ENCODE measurements at regions not wholly inside any gene's neighbourhood (a gene's known extent, or its start where the extent isn't known, plus 50 kb on each side); places are given as distances from the start of the nearest gene placed in this dataset.

DNA sequence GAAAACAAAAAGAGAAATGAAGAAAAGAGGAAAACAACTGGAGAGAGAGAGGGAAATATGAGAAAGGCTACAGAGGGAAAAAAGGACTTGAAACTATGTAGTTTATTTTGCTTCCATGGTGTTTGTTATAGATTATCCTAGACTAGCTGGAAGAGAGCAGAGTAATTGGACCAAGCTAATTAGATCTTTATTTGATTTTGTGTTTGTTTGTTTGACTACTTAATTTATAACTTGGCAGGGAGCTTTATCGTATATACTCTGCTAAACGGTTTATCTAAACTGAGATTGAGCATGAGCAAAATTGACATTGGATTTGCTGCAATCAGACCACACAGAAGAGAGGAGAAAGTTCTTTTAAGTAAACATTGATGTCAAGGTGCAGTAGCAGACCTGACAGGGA is 443.8 kb upstream of the USP24 start:
- Mint-ChIP-seq H3K36me3 (no peaks in the 10 kb centered on the region), H3K4me3 (no peak overlapping the region), H3K27ac (peak overlapping the region; percentile 27), H3K27me3 (ENCODE audit: low read depth) (no peaks in the 10 kb centered on the region), H3K4me1 (peaks cover 27% of the 10 kb centered on the region), H3K9me3 (peaks cover 11% of the 10 kb centered on the region)
- CTCF ChIA-PET, result no interaction called here
- POLR2A ChIA-PET, result interaction anchor here (1.5 kb wide), 1 partner anchor 18 kb away, joined by 4 read pairs; no protein-coding TSS in a partner anchor
- ATAC-seq, result no peak
- DNase-seq (ENCODE audit: low spot score), result no peak
- TF ChIP-seq, protein P1, sequence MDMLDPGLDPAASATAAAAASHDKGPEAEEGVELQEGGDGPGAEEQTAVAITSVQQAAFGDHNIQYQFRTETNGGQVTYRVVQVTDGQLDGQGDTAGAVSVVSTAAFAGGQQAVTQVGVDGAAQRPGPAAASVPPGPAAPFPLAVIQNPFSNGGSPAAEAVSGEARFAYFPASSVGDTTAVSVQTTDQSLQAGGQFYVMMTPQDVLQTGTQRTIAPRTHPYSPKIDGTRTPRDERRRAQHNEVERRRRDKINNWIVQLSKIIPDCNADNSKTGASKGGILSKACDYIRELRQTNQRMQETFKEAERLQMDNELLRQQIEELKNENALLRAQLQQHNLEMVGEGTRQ (CRISPR knock-in tag; IDR thresholded peaks at IDR 0.05), result no peak
- TF ChIP-seq CREB1 (CRISPR knock-in tag; IDR thresholded peaks at IDR 0.05) (no peak), FOXP1 (CRISPR knock-in tag; IDR thresholded peaks at IDR 0.05; ENCODE audit: borderline replicate concordance) (no peak), ERG (CRISPR knock-in tag; IDR thresholded peaks at IDR 0.05) (no peak), OVOL2 (CRISPR knock-in tag; IDR thresholded peaks at IDR 0.05; ENCODE audit: borderline replicate concordance) (no peak), NFYB (CRISPR knock-in tag; conservative IDR thresholded peaks at IDR 0.05; ENCODE audit: low read depth) (no peak), E2F4 (CRISPR knock-in tag; IDR thresholded peaks at IDR 0.05; ENCODE audit: borderline replicate concordance, low read depth) (no peak), NR3C1 (CRISPR knock-in tag; conservative IDR thresholded peaks at IDR 0.05; ENCODE audit: low read depth) (no peak)
- TF ChIP-seq, protein P2, sequence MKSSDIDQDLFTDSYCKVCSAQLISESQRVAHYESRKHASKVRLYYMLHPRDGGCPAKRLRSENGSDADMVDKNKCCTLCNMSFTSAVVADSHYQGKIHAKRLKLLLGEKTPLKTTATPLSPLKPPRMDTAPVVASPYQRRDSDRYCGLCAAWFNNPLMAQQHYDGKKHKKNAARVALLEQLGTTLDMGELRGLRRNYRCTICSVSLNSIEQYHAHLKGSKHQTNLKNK (CRISPR knock-in tag; IDR thresholded peaks at IDR 0.05), result no peak

GRCh38 chr1:55654750-55655149 is 439.6 kb upstream of the USP24 start:
- Mint-ChIP-seq H3K4me3 (no peak overlapping the region), H3K4me1 (peaks cover 36% of the 10 kb centered on the region), H3K36me3 (no peaks in the 10 kb centered on the region), H3K27me3 (ENCODE audit: low read depth) (no peaks in the 10 kb centered on the region), H3K27ac (no peak overlapping the region), H3K9me3 (peaks cover 12% of the 10 kb centered on the region)
- POLR2A ChIA-PET, result no interaction called here
- ATAC-seq (no peak), DNase-seq (ENCODE audit: low spot score) (no peak)
- TF ChIP-seq TCF7 (CRISPR knock-in tag; IDR thresholded peaks at IDR 0.05; ENCODE audit: low read depth) (no peak), SMAD4 (CRISPR knock-in tag; IDR thresholded peaks at IDR 0.05) (no peak), ZNF317 (CRISPR knock-in tag; IDR thresholded peaks at IDR 0.05; ENCODE audit: borderline replicate concordance, low read depth) (no peak), PREB (CRISPR knock-in tag; IDR thresholded peaks at IDR 0.05; ENCODE audit: borderline replicate concordance) (no peak), ATF1 (CRISPR knock-in tag; IDR thresholded peaks at IDR 0.05) (no peak), FOXK1 (CRISPR knock-in tag; IDR thresholded peaks at IDR 0.05) (no peak)
- TF ChIP-seq, protein P3, sequence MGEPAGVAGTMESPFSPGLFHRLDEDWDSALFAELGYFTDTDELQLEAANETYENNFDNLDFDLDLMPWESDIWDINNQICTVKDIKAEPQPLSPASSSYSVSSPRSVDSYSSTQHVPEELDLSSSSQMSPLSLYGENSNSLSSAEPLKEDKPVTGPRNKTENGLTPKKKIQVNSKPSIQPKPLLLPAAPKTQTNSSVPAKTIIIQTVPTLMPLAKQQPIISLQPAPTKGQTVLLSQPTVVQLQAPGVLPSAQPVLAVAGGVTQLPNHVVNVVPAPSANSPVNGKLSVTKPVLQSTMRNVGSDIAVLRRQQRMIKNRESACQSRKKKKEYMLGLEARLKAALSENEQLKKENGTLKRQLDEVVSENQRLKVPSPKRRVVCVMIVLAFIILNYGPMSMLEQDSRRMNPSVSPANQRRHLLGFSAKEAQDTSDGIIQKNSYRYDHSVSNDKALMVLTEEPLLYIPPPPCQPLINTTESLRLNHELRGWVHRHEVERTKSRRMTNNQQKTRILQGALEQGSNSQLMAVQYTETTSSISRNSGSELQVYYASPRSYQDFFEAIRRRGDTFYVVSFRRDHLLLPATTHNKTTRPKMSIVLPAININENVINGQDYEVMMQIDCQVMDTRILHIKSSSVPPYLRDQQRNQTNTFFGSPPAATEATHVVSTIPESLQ (CRISPR knock-in tag; IDR thresholded peaks at IDR 0.05), result no peak
- TF ChIP-seq, protein P4, sequence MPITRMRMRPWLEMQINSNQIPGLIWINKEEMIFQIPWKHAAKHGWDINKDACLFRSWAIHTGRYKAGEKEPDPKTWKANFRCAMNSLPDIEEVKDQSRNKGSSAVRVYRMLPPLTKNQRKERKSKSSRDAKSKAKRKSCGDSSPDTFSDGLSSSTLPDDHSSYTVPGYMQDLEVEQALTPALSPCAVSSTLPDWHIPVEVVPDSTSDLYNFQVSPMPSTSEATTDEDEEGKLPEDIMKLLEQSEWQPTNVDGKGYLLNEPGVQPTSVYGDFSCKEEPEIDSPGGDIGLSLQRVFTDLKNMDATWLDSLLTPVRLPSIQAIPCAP (CRISPR knock-in tag; IDR thresholded peaks at IDR 0.05), result no peak
- CTCF ChIA-PET, result no interaction called here
